OCI-LY7 (cell line): ENCODE measurements at regions not wholly inside any gene's neighbourhood (a gene's known extent, or its start where the extent isn't known, plus 50 kb on each side); places are given as distances from the start of the nearest gene placed in this dataset.
"Not testable (repeated sequence)": the region's sequence is repeated elsewhere in the genome, so short reads cannot be mapped to it uniquely, and the experiment has no call there.

ENCODE experiments used
- BruUV-seq: library from RNA; stranded (reverse); fragments of 400-500 nt; replicated peaks from 2 replicates; lab custom pipeline; 2021; lab: Mats Ljungman, UMichigan
- CTCF ChIA-PET: fragments of 300-600 bp; sonication (Branson Sonifier 250); formaldehyde crosslinking; loops from one replicate; lab custom pipeline; 2022; ENCODE audit warnings: antibody characterized with exemption; ENCODE audit not compliant: unreplicated experiment; lab: Charles Lee
- POLR2A ChIA-PET: fragments of 300-600 bp; sonication (Branson Sonifier 250); formaldehyde crosslinking; loops from one replicate; lab custom pipeline; 2022; ENCODE audit warnings: antibody characterized with exemption; lab: Charles Lee
- DNase-seq: peaks from one replicate; pipeline ENCODE4 v3.0.0-alpha.2; 2015; ENCODE audit warnings: low spot score
- H2AFZ ChIP-seq: fragments of 200-600 bp; sonication (generic), shearing (Covaris generic); 2 replicates; pipeline ENCODE4 v1.6.1; 2014; ENCODE audit warnings: mild to moderate bottlenecking, antibody characterized with exemption, low read length, moderate library complexity
- H3K27ac ChIP-seq: fragments of 200-600 bp; sonication (generic); 2 replicates; pipeline ENCODE4 v1.5.1; 2014; ENCODE audit warnings: mixed run types, low read depth, mild to moderate bottlenecking, moderate library complexity, low read length, inconsistent platforms; ENCODE audit not compliant: poor library complexity, severe bottlenecking
- H3K36me3 ChIP-seq: fragments of 200-600 bp; sonication (generic); 2 replicates; pipeline ENCODE4 v1.6.1; 2014; ENCODE audit warnings: mild to moderate bottlenecking, antibody characterized with exemption, low read length, moderate library complexity, mixed read lengths; ENCODE audit not compliant: insufficient read depth
- H3K4me1 ChIP-seq: fragments of 200-600 bp; sonication (generic); 2 replicates; pipeline ENCODE4 v1.5.1; 2014; ENCODE audit warnings: mild to moderate bottlenecking, low read length; ENCODE audit not compliant: insufficient read depth, poor library complexity, severe bottlenecking
- H3K4me2 ChIP-seq: fragments of 200-600 bp; sonication (generic); 2 replicates; pipeline ENCODE4 v1.6.1; 2014; ENCODE audit warnings: mild to moderate bottlenecking, low read length
- H3K4me3 ChIP-seq: fragments of 200-600 bp; sonication (generic); 2 replicates; pipeline ENCODE4 v1.5.1; 2014; ENCODE audit warnings: mild to moderate bottlenecking, low read depth, low read length; ENCODE audit not compliant: poor library complexity, severe bottlenecking
- H3K79me2 ChIP-seq: fragments of 200-600 bp; sonication (generic); 2 replicates; pipeline ENCODE4 v1.6.1; 2016; ENCODE audit warnings: low read depth, mild to moderate bottlenecking, low read length, moderate library complexity, mixed read lengths; ENCODE audit not compliant: insufficient read depth
- H3K9me2 ChIP-seq: fragments of 200-600 bp; sonication (generic); 2 replicates; pipeline ENCODE4 v1.6.1; 2016; ENCODE audit warnings: mild to moderate bottlenecking, low read length, mixed read lengths; ENCODE audit not compliant: insufficient read depth
- H3K9me3 ChIP-seq: fragments of 200-600 bp; sonication (generic); 2 replicates; pipeline ENCODE4 v1.6.1; 2014; ENCODE audit warnings: mild to moderate bottlenecking, mixed run types, low read length, mixed read lengths
- H4K20me1 ChIP-seq: fragments of 200-600 bp; sonication (generic); 2 replicates; pipeline ENCODE4 v1.6.1; 2014; ENCODE audit warnings: mild to moderate bottlenecking, antibody characterized with exemption, low read length, moderate library complexity, mixed read lengths; ENCODE audit not compliant: insufficient read depth
- CTCF ChIP-seq: fragments of 200-600 bp; sonication (generic); conservative IDR thresholded peaks from 2 replicates; pipeline ENCODE4 v1.5.1; 2014; ENCODE audit warnings: mild to moderate bottlenecking, antibody characterized with exemption, low read length, moderate library complexity, mixed read lengths
- EZH2phosphoT487 ChIP-seq: fragments of 200-600 bp; sonication (generic); IDR thresholded peaks from 2 replicates; pipeline ENCODE4 v1.6.1; 2018; ENCODE audit warnings: low read depth, borderline replicate concordance, mild to moderate bottlenecking, mixed run types, antibody characterized with exemption, low read length, moderate library complexity, mixed read lengths
- intact Hi-C: fragments of 100-400 bp; cut with micrococcal nuclease; formaldehyde crosslinking; loops from one replicate; pipeline ENCODE4 v1.10.0; 2022; ENCODE audit not compliant: unreplicated experiment

GRCh38 chr6:68059261-68059660 is 575.8 kb upstream of the ADGRB3 start:
- TF ChIP-seq CTCF (no peak), EZH2phosphoT487 (no peak)
- Histone ChIP-seq H3K79me2 (no peaks in the 10 kb centered on the region), H3K9me2 (no peaks in the 10 kb centered on the region), H3K4me3 (no peak overlapping the region), H3K4me2 (no peak overlapping the region), H2AFZ (no peak overlapping the region), H3K36me3 (no peaks in the 10 kb centered on the region), H4K20me1 (no peaks in the 10 kb centered on the region), H3K4me1 (no peaks in the 10 kb centered on the region), H3K9me3 (no peaks in the 10 kb centered on the region), H3K27ac (no peak overlapping the region)
- CTCF ChIA-PET: no interaction called here
- no peak for DNase-seq
- no TSS peak for BruUV-seq
- intact Hi-C loops: no loop called here
- POLR2A ChIA-PET: no interaction called here

- H3K27ac ChIP-seq, CTCF ChIA-PET, H3K4me2 ChIP-seq: not testable (repeated sequence)
Measured at GRCh38 chr6:68056596-68056995, 578.5 kb upstream of the ADGRB3 start.

GRCh38 chr6:68054756-68055155 is 580.3 kb upstream of the ADGRB3 start:
- no TSS peak for BruUV-seq
- CTCF ChIA-PET: no interaction called here
- H3K27ac ChIP-seq: no peak overlapping the region

More at GRCh38 chr6:68056596-68056995, 578.5 kb upstream of the ADGRB3 start:
- H3K9me3 ChIP-seq, DNase-seq, H4K20me1 ChIP-seq, BruUV-seq, intact Hi-C loops, H3K79me2 ChIP-seq, H3K4me1 ChIP-seq, H2AFZ ChIP-seq, H3K36me3 ChIP-seq, H3K4me3 ChIP-seq, POLR2A ChIA-PET, H3K9me2 ChIP-seq: not testable (repeated sequence)

More at GRCh38 chr6:68054756-68055155, 580.3 kb upstream of the ADGRB3 start:
- H3K9me3 ChIP-seq: no peaks in the 10 kb centered on the region
- H4K20me1 ChIP-seq: no peaks in the 10 kb centered on the region
- H3K4me1 ChIP-seq: no peaks in the 10 kb centered on the region
- H2AFZ ChIP-seq: no peak overlapping the region
- no peaks in the 10 kb centered on the region for H3K79me2 ChIP-seq
- no peak for DNase-seq
- H3K9me2 ChIP-seq: no peaks in the 10 kb centered on the region
- no peak for TF ChIP-seq EZH2phosphoT487
- no peak for TF ChIP-seq CTCF
- no peak overlapping the region for H3K4me2 ChIP-seq
- intact Hi-C loops: no loop called here
- POLR2A ChIA-PET: no interaction called here
- no peaks in the 10 kb centered on the region for H3K36me3 ChIP-seq
- H3K4me3 ChIP-seq: no peak overlapping the region
